Hypothalamus (tissue), 51 donors: ENCODE measurements at regions not wholly inside any gene's neighbourhood (a gene's known extent, or its start where the extent isn't known, plus 50 kb on each side); places are given as distances from the start of the nearest gene placed in this dataset.
"Not testable (repeated sequence)": the region's sequence is repeated elsewhere in the genome, so short reads cannot be mapped to it uniquely, and the experiment has no call there.

ENCODE experiments used
- DNase-seq, 51 donors: peaks; one replicate each; lab custom pipeline; 2025; lab: John Stamatoyannopoulos, UW

DNA sequence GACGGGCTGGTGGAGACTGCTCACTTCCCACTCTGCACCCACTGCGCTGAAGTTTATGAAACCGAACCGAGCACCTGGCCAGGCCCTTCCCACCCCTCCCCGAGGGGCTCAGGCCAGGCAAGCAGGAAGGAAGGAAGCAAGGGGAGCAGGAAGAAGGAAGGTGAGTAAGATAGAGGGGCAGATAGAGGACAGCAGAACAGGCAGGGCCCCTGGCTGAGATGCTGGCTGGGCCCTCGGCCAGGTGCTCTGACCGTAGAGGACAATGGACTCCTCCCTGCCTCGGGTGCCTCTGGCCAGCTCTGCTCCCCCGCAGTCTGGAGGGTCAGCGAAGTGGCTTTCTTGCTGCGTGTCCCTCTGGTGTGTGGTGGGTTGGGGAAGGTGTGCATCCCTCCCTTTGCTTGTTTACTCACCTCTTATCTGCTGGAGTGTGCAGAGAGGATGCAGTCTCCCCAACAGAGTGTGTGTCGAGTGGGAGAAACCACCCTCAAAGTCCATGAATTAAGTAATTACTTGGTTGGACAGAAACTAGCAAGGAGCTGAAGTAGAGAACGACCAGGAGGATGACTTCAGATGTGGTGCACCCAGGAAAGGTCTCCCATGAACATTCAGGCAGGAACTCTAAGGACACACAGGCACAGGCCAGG is 82.8 kb upstream of the PPP2R2D start:
- no peak for DNase-seq

DNA sequence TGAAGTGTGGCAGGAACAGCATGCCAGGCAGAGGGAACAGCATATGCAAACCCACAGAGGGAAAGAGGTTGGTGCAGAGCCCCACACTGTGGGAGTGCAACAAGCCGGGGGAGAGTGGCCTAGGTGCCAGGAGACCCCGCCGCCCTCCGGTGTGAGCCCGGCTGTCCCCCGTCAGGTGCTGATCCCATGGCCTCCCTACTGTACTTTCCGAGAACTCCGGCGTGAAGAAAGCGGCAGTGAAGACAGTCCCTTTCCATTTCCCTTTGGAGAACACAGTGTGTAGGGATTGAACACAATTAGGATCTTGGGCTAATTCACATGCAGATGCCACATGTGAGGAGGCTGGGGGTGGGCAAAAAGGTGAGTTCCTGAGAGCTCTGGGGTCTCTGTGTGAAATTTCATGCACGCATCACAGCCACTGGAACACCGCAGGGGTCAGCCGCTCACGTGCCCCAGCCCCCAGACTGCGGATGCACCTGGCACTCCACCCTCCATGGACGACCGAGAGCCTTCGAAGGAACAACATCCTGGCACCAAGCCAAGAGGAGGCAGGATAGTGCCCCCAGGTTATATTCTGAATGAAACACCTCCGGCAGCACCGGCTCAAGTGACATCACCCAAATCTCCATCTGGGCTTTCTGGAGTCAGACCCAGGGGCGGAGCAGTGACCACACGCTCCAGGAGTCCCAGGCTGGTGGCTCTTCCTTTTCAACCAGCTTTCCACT is 82.1 kb upstream of the PPP2R2D start:
- DNase-seq = no peak

DNA sequence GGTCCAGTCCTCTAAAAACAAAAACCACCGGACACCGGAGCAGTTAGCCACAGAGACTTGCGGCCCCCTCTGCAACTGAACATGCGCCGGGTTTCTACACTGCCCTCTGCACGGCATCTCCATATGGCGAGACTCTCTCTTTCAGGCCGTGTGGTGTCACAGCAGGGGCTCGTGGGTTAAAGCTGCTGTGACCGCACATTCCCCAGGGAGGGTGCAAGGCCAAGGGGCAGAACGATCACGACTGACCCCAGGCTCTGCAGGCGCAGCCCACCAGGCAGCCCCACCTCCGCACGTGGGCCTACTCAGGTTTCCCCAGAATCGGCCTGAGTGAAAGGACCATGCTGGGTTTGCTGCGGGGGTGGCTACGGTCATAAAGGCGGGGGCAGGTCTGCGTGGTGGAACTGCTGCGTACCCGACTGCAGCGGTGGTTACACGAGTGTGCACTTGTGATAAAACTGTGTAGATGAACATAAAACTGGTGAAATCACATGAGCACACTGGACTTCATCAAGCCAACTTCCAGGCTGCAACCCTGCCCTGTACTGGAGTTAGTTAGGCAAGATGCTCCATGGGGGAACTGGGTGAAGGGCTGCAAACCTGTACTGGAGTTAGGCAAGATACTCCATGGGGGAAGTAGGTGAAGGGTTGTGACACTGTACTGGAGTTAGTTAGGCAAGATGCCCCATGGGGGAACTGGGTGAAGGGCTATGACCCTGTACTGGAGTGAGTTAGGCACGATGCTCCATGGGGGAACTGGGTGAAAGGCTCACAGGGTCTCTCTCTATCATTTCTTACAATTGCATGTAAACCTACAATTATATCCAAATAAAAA is 81.4 kb upstream of the PPP2R2D start:
- no peak for DNase-seq

DNA sequence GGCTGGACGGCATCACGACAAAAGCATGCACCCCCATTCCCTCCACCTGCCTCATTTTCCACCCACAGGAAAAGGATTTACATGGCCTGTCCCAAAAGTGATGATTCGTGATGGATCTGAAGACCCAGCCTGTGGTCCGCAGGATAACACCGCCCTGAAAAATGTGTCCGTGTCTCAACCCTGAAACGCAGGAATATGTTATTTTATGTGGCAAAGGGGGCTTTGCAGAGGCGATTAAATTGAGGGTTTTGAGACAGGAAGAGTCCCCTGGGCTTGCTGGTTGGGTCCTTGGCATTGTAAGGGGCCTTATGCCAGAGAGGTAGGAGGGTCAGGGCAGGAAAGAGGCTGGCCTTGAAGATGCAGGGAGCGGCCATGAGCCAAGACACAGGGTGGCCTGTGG is 80.2 kb upstream of the PPP2R2D start:
- DNase-seq = no peak

DNA sequence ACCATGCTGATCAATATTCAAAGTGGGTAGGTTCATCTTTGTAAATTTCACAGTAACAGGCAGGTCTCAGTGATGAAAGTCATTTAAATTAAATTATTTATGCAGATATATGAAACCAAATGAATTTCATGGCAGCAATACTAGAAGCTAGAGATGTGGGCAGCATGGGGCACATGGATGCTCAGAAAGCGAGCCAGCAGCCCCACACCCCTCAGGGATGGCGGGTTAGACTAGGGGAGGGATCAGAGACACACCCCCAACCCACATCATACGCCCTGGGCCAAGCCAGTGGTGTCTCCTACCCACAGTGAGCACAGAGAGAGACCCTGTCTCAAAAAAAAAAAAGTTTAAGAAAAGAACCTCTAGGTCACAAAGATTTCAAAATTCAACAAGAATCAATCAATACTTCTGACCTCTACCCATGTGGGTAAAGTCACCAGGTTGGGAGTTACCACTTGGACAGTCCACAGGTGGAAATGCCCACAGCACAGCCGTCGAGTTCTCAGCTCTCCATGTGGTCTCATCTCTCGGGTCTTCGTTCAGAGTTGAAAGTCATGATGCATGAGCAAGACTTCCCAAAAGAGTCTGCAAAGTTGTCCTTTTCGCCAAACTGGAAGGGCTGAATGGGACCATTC is 79.3 kb upstream of the PPP2R2D start:
- DNase-seq = no peak

DNA sequence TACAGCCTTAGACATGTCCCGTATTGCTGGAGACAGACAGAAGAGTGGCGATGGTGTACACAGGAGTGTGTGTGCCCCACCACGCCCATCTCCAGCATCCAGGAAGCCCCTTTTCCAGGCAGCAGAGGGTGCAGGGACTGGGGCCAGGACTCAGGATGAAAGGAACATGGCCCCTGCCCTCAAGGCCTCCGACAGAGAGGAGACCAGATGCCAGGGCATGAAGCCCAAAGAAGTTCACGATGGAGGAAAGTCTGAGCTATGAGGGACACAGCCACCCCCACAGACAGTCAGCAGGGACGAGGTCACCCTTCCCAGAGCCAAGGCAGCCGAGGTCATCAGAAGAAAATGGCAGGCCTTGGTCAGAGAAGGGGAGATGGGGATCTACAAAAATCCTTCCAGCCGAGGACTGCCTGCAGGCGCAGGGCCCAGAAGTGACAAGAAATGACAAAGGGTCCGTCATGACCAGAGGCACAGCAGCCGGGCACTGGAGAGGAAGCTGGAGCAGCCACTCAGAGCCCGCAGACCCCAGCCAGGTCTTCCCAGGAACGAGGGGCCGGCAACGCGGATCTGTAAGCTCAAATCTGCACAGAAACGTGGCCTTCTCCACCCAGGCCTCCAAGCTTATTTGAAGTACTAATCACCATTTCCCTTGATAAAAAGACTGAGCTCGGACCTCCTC is 78.7 kb upstream of the PPP2R2D start:
- DNase-seq = no peak

DNA sequence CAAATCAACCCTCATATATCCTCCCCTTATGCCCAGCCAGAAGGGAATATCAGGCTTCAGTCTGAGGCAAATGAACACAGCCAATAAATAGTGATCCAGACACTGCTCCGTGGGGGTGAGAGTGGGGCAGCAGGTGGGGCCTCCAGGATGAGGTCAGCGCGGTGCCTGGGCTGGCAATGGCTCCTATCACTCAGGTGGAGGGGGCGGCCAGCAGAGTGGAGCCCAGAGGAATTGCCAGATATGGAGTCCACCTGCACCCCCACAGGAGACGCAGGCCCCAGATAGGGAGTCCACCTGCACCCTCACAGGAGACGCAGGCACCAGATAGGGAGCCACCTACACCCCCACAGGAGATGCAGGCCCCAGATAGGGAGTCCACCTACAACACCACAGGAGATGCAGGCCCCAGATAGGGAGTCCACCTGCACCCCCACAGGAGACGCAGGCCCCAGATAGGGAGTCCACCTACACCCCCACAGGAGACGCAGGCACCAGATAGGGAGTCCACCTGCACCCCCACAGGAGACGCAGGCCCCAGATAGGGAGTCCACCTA is 78.0 kb upstream of the PPP2R2D start:
- DNase-seq = no peak

DNA sequence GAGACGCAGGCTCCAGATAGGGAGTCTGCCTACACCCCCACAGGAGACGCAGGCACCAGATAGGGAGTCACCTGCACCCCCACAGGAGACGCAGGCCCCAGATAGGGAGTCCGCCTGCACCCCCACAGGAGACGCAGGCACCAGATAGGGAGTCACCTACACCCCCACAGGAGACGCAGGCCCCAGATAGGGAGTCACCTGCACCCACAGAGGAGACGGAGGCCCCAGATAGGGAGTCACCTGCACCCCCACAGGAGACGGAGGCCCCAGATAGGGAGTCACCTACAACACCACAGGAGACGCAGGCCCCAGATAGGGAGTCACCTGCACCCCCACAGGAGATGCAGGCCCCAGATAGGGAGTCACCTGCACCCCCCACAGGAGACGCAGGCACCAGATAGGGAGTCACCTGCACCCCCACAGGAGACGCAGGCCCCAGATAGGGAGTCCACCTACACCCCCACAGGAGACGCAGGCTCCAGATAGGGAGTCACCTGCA is 77.2 kb upstream of the PPP2R2D start:
- not testable (repeated sequence) for DNase-seq

DNA sequence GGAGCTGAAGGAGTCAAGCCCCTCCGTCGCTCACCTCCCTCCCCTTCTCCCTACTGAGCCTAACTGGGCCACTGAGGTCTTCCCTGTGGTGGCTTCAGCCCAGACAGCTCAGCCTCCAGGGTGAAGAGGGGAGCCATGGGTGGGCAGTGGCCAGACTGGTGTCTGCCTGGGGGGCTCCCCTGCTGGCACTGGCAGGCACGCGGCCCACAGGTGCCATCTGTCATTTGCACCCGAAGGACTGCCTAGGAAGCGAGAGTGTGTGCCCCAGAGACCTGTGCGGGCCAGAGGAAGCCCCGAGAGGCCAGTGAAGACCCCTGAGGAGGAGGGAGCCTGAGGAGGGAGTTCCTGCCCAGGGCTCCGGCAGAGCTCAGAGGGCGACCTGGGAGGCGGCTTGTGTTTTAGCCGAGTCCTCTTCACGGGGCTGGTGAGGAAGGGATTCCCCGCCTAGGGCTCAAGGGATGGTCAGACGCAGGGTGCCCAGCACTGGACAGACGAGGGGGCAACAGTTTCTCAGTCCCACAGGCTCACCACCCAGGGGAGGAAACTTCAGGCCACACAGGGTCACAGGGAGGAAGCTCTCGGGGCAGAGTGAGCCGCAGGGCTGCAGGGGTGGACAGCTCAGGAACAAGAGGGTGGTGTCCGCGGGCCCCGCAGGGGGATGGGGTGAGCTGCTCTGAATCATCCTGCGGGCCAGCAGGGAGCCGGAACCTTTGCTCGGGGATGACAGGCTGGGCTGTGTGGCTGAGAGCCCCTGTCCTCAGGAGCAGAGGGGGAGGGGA is 76.2 kb upstream of the PPP2R2D start:
- DNase-seq = no peak

DNA sequence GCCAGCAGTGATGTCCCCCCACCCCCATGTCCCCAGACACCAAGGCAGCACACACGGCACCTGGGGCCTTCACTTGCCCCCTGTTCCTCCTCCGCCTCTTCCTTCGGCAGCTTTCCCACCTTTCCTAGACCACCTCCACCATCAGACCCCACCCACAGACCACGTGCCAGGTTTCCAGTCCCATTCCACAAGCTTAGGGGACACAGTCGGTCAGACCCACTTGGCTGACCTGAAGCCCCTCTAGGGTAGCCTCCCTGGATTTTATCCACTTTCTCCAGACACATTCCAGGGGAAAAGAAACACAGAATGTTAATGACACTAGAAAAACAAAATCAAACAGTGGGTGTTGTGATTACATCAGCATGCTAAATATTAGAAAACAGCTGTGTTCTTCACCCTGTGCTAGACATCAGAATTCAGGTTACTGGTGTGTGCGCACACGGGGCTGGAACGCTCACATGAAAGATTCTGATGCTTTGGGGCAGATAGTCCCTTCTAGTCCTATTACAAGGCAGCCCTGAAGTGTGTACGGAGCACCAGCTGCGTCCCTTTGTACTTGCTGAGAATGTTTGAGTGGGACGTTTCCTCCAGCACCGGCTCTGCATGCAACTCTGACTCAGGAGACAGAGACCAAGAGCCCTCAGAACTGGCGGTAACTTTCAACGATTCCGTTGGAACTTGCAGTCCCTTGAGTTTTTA is 75.5 kb upstream of the PPP2R2D start:
- DNase-seq = no peak

DNA sequence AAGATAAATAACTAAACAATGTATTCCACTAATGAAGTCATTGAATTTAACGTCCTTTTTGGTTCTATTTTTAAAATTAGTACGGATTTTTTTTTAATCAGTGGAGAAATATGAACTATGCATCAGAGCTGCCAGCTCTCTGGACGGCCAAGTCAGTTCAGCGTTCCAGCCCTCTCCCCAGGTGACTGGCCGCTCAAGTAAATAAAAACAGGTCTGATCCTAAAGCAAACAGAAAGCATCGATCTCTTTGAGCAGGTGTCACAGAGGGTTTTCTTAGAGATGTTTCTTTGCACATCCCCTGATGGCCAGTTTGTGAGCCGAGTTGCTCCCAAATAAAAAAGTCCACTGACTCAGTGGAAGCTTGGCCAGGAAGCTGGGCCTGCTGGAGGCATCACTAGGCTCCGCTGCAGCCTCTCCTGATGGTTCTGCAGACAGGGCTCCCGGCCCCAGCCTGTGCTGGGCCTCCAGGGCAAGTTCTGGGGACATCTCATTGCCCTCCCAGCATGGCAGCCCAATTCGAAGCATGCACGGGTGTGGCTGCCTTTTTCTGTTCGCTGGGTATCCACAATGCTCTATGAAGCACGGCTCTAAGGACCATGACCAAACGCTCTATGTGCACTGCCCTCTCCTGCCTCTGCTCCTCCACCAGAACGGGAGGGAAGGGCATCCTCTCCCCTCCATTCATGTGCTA is 74.7 kb upstream of the PPP2R2D start:
- no peak for DNase-seq

DNA sequence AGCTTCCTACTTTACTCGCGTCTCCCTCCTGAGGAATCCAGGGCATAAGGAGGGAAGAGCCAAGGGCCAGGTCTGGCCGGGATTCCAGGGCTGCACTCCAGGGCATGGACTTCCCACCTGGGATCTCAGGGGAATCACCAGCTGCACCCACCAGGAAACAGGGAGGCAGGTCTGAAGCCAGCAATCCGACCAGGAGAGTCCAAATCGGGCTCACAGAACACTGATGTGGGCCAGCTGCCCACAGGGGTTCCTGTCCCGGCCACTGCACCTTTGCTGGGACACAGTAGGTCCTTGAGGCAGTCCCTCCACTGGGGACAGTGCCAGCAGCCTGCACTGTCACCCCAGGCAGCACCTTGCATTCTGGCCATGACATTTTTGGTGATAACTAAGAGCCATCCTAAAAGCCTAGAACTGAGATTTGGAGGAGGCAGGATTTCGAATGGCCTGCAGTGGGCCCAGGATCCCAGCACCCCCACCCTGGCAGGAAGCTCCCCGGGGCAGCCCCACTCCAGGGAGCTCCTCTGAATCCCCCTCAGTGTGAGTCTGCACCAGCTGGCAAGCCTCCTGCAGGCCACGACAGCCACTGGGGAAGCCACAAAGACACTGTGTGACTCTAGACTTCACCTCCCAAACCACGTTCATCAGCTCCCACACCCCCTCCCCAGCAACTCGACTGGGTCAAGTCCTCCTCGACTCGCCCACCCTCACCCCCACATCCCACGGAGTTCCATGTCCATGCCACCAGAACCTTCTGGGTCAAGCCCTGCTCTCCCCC is 71.5 kb upstream of the PPP2R2D start:
- no peak for DNase-seq

DNA sequence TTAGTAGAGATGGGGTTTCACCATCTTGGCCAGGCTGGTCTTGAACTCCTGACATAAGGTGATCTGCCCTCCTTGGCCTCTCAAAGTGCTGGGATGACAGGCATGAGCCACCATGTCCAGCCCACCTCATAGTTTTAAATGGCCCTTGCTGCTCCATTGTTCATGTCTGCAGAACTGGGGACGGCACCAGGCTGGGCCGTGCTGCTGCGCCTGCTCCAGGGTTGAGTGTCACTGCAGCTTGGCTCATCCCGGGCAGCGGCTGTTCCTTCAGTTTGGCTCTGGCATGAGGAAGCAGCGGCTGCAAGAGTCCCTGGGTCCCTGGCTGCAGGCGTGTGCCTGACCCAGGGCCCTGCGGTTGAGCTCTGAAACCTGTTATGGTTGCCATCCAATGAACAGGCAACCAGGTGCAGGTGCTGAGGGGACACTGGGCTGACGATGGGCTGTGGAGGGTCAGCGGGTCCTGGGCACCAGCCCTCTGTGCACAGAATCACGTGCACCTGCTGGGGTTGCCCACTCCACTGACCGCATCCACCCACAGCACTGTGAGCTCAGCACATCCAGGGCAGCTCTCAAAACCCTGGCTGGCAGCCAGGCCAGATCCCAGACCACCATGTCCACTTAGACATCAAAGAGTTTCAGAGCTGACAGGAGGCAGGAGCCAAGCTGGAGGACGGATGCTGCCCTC is 70.2 kb upstream of the PPP2R2D start:
- no peak for DNase-seq

DNA sequence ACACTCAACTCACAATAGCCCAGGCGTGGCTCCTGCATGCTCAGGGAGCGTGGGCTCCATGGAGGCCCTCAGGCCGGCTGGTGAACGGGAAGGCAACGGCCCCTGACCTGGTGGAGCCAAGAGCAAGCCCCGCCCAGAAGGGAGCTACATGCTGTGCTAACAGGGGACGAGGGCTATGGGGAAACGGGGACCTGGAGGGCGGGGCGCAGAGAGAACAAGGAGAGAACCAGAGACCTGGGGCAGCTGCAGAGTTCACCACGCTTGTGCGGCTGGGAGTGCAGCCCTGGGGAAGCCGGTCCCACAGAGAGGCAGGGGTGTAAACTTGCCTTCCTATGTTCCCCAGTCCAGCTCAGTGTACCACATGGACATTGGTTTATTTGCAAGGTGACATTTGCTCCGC is 69.2 kb upstream of the PPP2R2D start:
- DNase-seq = no peak

DNA sequence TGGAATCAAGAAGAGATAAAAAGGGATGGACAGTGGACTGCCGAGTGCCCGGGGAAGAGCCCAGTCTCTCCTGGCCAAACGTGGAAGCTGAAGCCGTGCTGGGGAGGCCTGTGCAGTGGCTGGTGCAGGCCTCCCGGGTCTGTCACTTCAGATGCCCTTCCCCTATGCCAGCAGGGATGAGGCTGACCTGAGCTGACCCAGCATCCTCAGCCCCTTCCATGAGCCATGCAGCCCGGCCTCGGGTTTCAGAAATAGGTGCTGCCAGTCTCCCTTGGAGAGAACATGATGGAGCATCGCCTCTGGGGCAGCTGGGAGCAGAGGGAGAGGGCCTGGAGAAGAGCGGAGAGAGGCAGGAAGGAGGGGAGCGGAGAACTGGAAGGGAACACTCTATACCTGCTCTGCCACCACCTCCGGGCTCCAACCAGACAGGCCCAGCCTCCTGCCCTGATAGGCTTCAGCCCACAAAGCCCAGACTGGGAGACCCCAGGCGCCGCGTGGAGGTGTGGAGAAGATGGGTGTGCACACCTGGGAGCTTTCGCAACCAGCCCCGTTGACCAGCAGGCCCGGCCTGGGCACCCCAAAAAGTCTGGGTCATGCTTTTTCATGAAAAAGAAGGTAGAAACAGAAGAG is 68.6 kb upstream of the PPP2R2D start:
- DNase-seq = no peak

DNA sequence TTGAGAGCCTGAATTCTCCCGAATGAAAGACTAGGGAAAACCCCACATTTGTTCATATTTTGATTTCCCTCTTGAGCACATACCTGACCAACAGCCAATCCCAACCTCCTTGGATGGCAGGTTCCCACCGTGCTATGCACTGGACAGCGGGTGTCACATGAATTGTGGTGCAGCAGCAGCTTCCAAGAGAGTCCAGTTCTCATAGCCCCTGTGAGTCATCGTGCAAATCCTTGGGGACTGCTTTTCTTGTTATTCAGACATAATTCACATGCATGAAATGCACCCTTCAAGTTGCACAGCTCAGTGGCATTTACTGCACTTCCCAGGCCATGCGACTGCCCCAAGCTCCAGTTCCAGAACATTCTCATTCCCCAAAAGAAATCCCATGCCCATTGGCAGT is 67.8 kb upstream of the PPP2R2D start:
- DNase-seq = no peak
